ENCODE measurements at regions not wholly inside any gene's neighbourhood (a gene's known extent, or its start where the extent isn't known, plus 50 kb on each side); places are given as distances from the start of the nearest gene placed in this dataset.

- Histone ChIP-seq H3K9me3 (ENCODE audit: control extremely low read depth in 1 of 3, control insufficient read depth in 2 of 3, insufficient read depth in 1 of 3, low read length in 2 of 3) (no peaks in the 10 kb centered on the region), H3K9ac (ENCODE audit: low read length) (no peak overlapping the region), H3K4me1 (ENCODE audit: control insufficient read depth in 2 of 2, insufficient read depth in 2 of 2, low read length in 2 of 2) (no peaks in the 10 kb centered on the region), H2AFZ (ENCODE audit: insufficient read depth, low read depth, low read length, poor library complexity, severe bottlenecking) (no peak overlapping the region), H4K20me1 (ENCODE audit: control insufficient read depth, insufficient read depth, low read length, poor library complexity, severe bottlenecking) (no peaks in the 10 kb centered on the region), H3K27me3 (replicated peaks in 1 of 4; ENCODE audit: control extremely low read depth in 1 of 4, control insufficient read depth in 3 of 4, insufficient read depth in 4 of 4, low read length in 3 of 4) (no peaks in the 10 kb centered on the region), H3K4me3 (ENCODE audit: control extremely low read depth in 1 of 5, extremely low read depth in 1 of 5, insufficient read depth in 1 of 5, low read depth in 2 of 5, low read length in 4 of 5) (no peak overlapping the region), H3K36me3 (replicated peaks in 1 of 2; ENCODE audit: control extremely low read depth in 1 of 2, control insufficient read depth in 1 of 2, extremely low read depth in 1 of 2, insufficient read depth in 2 of 2, low read length in 1 of 2) (no peaks in the 10 kb centered on the region), H3K79me2 (ENCODE audit: control insufficient read depth, insufficient read depth, low read length) (no peaks in the 10 kb centered on the region), H3K4me2 (replicated peaks; ENCODE audit: low read depth, low read length, poor library complexity, severe bottlenecking) (no peak overlapping the region), H3K27ac (ENCODE audit: low read length in 2 of 2) (no peak overlapping the region)
- Mint-ChIP-seq H3K27ac (no peak overlapping the region), H3K4me1 (peaks cover 2% of the 10 kb centered on the region), H3K4me3 (no peak overlapping the region), H3K27me3 (no peaks in the 10 kb centered on the region), H3K9me3 (ENCODE audit: insufficient read depth) (no peaks in the 10 kb centered on the region)
- no peak for DNase-seq
- no peak for ATAC-seq (ENCODE audit: low read depth)
- intact Hi-C loops (cut with micrococcal nuclease): no loop called here
- ChIA-PET POLR2A (no interaction called here), CTCF (no interaction called here)
- no CpG with 5 or more reads among the region's 2 CpGs for WGBS (ENCODE audit: insufficient coverage)
- TF ChIP-seq CTCF (IDR thresholded peaks at IDR 0.05) (no peak), EZH2 (IDR thresholded peaks at IDR 0.05; ENCODE audit: borderline replicate concordance, insufficient read depth, low read depth, low read length, poor library complexity, severe bottlenecking) (no peak)
Observed at GRCh38 chr7:145797507-145797906, 319.1 kb upstream of the CNTNAP2 start.

GRCh38 chr7:145795132-145795531 is 321.5 kb upstream of the CNTNAP2 start:
- no peaks in the 10 kb centered on the region for H3K4me1 ChIP-seq (ENCODE audit: control insufficient read depth in 2 of 2, insufficient read depth in 2 of 2, low read length in 2 of 2)
- Mint-ChIP-seq H3K27ac (no peak overlapping the region), H3K4me3 (no peak overlapping the region), H3K9me3 (ENCODE audit: insufficient read depth) (no peaks in the 10 kb centered on the region), H3K27me3 (no peaks in the 10 kb centered on the region), H3K4me1 (no peaks in the 10 kb centered on the region)
- H3K9me3 ChIP-seq (ENCODE audit: control extremely low read depth in 1 of 3, control insufficient read depth in 2 of 3, insufficient read depth in 1 of 3, low read length in 2 of 3): peaks cover 0 to 2% (median 0%) of the 10 kb centered on the region in 3 donors
- no peak overlapping the region for H3K4me2 ChIP-seq (replicated peaks; ENCODE audit: low read depth, low read length, poor library complexity, severe bottlenecking)
- no peak overlapping the region for H3K9ac ChIP-seq (ENCODE audit: low read length)
- H4K20me1 ChIP-seq (ENCODE audit: control insufficient read depth, insufficient read depth, low read length, poor library complexity, severe bottlenecking): no peaks in the 10 kb centered on the region
- DNase-seq (no peak), ATAC-seq (ENCODE audit: low read depth) (no peak)
- no peak overlapping the region for H2AFZ ChIP-seq (ENCODE audit: insufficient read depth, low read depth, low read length, poor library complexity, severe bottlenecking)
- ChIA-PET CTCF (no interaction called here), POLR2A (no interaction called here)
- no peak overlapping the region for H3K4me3 ChIP-seq (ENCODE audit: control extremely low read depth in 1 of 5, extremely low read depth in 1 of 5, insufficient read depth in 1 of 5, low read depth in 2 of 5, low read length in 4 of 5)
- TF ChIP-seq EZH2 (IDR thresholded peaks at IDR 0.05; ENCODE audit: borderline replicate concordance, insufficient read depth, low read depth, low read length, poor library complexity, severe bottlenecking) (no peak), CTCF (IDR thresholded peaks at IDR 0.05) (peak; percentile 25)
- no peak overlapping the region for H3K27ac ChIP-seq (ENCODE audit: low read length in 2 of 2)
- H3K27me3 ChIP-seq (replicated peaks in 1 of 4; ENCODE audit: control extremely low read depth in 1 of 4, control insufficient read depth in 3 of 4, insufficient read depth in 4 of 4, low read length in 3 of 4): no peaks in the 10 kb centered on the region
- intact Hi-C loops (cut with micrococcal nuclease): no loop called here
- no peaks in the 10 kb centered on the region for H3K79me2 ChIP-seq (ENCODE audit: control insufficient read depth, insufficient read depth, low read length)
- H3K36me3 ChIP-seq (replicated peaks in 1 of 2; ENCODE audit: control extremely low read depth in 1 of 2, control insufficient read depth in 1 of 2, extremely low read depth in 1 of 2, insufficient read depth in 2 of 2, low read length in 1 of 2): no peaks in the 10 kb centered on the region
